HG02759 (cell line): ENCODE measurements at regions not wholly inside any gene's neighbourhood (a gene's known extent, or its start where the extent isn't known, plus 50 kb on each side); places are given as distances from the start of the nearest gene placed in this dataset.
"Not testable (repeated sequence)": the region's sequence is repeated elsewhere in the genome, so short reads cannot be mapped to it uniquely, and the experiment has no call there.

Source experiments
- ATAC-seq: cut with Tn5 transposase; IDR thresholded peaks from one replicate; pipeline ENCODE4 v1.9.1; 2021; ENCODE audit warnings: mild to moderate bottlenecking, moderate library complexity; ENCODE audit not compliant: unreplicated experiment

DNA sequence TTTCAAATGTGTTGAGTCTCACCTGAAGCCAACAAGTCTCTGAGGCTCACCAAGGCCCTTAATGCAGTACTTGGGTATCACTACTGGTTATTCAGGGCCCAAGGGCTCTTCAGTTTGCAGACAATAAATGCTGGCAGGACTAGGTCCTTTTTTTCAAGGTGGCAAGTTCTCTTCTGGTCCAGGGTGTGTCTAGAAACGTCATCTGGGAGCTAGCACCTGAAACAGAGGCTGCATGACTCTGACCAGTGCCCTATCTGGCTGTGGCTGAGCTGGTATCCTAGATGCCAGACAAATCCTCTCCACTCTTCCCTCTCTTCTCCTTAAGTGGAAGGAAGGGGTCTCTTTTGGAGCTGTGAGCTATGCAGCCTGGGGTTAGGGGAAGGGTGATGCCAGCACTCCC, 276.8 kb downstream of the PYDC2 start:
- ATAC-seq, result no peak

DNA sequence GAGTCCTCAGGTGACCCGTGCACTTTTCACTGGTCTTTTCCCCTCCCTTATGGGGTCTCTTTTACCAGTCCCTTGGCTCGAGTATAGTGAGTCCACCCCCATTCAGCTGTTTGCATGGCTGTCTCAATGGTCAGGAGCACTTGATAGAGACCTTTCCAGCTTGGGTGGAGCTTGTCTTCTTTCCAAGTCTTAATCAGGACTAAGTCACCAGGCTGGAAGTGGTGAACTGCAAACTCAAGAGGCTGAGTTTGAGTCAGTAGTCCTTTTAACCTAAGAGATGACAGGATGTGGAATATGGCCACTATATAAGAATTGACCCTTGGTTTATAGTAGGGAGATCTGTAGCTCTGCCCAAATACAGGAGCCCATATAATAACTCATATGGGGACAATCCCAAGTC, 279.7 kb downstream of the PYDC2 start:
- no peak for ATAC-seq

DNA sequence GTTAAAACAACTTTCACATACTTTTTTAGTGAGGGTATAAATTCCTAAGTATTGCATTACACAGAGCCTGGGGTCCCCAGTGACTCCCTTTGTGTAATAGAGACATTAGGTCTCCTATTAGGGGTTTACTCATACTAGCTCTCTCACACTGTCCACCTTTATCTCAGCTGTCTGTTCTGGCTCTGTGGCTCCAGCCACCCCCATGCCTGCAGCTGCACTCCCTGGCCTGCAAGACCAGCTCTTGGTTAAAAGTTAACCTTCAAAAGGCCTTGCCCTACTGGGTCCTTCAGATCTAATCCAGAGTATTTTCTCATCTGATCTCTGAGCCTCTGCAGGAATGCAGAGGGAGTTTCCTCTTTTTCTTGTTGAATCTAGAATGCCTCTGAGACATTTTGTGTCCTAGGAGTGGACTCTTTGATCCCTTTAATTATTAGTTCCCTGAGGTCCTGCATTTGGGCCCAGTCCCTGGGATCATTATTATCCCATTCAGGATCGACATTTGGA, 280.9 kb downstream of the PYDC2 start:
- ATAC-seq, result not testable (repeated sequence)

DNA sequence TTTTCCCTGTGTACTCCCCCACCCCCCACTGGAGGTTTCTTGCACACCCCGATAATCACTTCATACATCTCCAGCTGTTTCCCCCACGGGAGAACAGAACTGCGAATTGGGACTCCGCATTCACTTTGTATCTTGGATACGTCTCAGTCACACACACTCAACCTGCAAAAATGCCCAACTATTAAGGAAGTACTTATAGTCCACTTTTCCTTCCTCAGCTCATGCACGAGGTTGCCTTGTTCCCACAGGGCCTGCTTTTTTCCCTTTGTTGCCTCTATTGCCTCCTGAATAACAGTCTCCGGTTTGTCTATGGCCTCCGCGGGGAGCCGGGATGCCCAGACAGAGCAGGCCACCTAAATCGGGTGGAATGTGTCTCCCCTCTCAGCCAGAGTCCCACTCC, 282.3 kb downstream of the PYDC2 start:
- no peak for ATAC-seq

DNA sequence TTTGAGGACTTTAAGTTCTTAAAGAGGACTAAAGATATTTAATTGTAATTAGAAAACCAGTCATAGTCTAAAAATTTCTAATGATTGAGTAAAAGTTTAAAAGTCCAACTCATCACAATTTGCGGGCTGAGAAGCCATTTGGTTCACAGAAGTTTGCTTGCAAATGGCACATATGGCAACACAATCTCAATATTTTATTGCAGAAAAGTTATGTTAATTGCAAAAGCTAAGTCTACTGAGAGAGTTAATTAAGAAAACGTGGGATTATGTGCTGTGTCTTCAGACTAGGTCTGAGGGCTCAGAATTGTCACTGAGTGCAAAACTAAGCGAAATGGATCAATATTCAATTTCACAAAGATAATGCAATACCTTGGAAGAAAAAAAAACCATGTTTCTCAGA, 289.7 kb downstream of the PYDC2 start:
- no peak for ATAC-seq

DNA sequence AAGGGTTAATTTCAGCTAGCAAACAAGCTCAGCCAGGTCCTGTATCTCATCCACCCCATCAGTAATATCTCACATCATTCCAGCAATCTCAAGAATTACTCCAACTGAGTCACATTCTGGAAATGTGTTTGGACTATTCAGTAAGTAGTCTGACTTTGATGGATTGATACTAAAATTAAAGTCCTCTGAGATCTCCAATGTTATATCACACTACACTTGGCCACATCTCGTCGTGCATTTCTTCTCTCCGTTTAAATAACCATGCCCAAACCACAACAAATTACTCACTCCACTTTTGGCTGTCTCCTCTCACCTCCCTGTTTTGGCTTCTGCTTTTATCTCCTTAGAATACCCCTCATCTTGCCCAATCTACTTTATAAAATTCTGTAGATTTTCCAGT, 292.2 kb downstream of the PYDC2 start:
- ATAC-seq, result no peak

DNA sequence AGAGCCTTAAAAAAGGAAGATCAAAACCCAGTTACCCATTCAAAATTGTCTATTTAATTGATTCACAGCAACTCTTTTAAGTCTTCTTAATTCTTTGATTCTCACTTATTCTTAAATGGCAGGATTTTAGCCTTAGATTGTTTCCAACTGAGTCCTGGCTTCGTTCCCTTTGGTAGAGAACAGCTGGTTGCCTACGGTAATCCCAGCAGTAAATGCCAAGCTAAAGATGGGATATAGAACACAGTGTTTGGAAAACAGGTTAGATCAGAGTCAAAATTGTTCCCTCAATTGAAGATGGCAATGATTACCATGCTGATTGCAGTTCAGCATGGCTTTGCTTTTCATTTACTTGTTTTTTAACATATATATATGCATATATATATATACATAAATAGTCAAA, 300.9 kb downstream of the PYDC2 start:
- no peak for ATAC-seq

DNA sequence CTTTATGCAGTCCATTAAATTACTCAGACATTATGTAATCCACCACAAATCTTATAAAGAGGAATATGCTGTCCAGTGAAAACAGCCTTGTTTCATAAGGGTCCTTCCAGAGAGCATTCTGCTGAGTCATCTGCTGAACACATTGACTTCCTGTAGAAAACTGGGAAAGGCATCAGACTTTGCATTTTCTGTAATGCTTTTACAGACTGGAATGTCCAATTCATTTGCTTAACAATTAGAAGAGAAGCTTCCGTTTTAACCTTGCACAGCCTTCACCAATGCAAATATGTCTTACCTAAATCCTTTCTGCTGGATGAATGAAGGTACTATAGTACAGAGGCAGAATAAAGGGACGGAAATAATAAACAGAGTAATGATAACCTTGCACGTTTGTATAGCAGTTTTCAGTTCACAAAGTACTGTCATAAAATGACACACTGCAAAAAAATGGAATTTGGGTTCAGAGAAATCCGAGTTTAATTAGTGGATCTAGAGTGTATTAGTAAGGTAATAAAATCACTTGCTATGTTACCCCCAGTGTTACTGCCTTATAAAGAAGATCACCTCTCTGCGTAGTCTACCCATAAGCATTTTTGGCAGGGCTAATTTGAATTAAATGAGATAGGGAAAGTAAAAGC, 301.5 kb downstream of the PYDC2 start:
- no peak for ATAC-seq

DNA sequence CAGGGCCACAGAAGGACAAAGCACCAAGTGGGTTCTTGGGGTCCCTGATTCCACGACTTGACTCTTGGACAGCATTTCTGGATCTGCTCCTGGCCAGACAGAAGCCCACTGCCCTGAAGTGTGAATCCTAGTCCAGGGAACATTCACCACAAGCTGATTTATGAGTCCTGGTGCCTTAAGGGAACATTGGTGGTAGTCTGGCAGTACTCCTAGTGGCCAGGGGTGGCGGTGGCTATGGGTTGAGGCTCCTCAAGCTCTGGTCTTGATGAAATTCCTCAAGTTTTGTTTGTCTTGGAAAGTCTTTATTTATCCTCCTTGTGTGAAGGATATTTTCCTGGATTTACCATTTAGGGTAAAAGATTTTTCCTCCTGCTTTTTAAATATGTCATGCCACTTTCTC, 307.5 kb downstream of the PYDC2 start:
- no peak for ATAC-seq

DNA sequence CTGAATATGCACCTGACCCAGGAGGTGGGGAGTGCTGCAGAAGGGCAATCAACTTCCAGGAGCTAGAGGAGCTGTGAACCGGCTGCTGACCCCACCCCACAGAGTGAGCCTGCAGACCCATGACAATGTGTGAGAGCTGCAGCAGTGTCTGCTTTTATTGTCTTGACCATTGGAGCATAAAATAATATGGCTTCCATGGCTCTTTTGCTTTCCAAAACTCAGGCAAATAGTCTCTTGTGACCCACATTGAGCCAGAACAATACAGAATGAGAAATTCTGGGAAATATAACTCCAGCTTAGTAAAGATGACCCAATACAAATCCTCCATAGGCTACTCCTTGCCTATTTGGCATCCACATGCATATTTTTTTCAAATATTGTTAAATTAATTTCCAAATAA, 309.6 kb downstream of the PYDC2 start:
- no peak for ATAC-seq

DNA sequence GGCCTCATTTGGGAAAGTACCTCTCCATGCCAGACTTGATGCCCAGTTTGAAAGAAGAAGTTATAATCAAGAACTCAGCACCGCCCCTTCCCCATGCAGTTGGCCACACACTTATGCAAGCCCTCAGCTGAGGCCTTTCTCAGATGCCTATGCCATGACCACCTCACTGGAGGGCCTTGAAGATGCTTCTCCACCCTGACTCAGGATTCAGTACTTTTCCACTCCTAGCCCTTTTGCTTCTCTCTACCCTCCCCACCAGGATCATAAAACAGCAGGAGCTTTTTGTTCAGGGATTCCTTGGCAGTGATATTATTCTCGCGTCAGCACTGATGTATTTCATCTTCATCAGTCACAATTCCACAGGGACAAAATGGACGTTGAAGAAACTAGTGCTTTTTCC, 313.5 kb downstream of the PYDC2 start:
- ATAC-seq, result no peak

DNA sequence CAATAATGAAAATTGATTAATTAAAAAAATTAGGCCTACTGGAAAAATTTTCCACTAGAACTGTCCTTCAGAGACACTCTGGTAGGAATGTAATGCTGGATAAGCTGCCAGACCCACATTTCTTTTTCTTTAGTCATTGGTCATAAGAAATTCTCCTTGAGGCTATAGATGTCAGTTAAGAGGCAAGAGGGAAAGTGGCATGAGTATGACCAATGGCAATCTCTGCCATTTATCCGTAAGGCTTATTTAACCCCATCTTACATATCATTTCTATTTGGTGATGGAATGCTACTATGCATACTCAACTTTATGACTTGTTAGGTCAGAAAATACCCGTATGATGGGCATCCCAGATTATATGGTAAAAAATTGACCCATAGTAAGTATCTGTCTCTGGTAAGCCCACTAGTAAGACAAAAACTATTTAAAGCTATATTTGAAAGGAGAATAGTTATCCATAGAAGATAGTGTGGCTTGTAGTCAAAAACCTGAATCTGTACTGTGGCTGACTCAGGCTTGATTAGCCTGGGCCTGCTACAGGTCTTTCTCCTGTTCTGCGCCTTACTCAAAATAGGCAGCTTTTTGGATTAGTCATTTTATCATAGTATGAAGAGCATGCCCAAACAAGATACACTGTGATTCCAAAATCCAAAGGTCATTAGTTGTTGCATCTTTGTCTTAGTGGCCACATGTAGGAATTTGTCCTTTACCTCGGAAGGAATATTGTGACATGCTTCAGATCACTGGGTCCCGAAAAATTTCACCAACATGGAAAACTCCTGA, 314.7 kb downstream of the PYDC2 start:
- no peak for ATAC-seq

DNA sequence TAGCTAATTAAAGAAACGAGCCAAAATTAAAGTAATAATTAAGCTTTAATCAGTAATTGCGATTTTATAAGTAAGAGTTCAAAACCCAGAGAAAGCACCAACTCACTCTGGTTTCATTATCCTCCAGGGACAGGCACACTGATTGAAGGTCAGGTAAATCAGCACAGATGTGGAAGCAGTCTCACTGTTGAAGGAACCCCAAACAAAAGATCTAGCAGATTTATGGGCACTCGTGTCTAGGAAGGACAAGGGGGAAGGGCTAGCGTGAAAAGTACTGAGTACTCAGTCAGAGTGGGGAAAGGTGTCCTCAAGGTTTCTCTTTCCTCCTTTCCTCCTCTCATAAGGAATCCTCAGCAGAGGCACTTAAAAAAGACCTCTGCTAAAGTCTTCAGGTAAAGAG, 320.1 kb downstream of the PYDC2 start:
- no peak for ATAC-seq

DNA sequence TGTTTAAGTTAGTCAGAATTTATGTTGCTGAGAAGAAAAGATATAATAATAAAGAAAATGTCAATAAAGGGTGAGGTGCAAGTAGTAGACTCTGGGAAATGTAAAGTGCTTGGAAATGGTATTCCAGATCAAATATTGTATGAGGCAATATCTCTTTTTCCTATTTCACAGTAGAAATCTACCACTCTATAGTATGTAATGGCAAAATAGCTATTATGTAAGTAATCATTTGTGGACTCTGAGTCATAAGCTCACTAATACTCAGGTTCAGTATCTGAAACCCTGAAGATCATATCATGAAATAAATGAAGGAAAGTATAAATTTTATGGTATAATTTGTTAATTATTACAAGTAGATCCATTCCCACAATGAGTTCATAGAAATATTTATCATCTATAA, 322.1 kb downstream of the PYDC2 start:
- ATAC-seq, result no peak

DNA sequence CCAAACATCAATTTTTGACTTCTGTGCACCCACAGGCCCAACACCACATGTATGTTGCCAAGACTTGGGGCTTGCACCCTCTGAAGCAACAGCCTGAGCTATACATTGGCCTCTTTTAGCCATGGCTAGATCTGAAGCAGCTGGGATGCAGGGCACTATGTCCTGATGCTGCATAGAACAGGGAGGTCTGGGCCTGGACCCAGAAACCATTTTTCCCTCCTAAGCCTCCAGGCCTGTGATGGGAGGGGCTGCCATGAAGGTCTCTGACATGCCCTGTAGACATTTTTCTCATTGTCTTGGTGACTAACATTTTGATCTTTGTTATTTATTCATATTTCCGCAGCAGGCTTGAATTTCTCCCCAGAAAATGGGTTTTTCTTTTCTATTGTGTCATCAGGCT, 330.0 kb downstream of the PYDC2 start:
- no peak for ATAC-seq

DNA sequence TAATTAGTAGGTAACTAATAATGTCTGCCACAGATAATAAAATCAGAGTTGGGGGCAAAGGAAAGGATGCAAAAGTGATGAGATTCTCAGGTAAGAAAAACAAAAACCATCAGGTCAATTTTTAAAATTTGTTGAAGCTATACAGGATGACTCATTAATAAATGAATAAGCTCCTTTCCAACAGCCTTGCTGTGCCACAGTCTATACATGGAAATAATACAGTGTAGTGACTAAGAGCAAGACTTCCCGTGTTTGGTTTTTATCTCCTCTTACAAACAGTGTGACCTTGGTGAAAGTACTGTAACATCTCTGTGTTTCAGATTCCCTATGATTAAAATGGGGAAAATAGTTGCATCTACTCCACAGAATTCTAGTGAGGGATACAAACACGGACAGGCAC, 331.6 kb downstream of the PYDC2 start:
- no peak for ATAC-seq

DNA sequence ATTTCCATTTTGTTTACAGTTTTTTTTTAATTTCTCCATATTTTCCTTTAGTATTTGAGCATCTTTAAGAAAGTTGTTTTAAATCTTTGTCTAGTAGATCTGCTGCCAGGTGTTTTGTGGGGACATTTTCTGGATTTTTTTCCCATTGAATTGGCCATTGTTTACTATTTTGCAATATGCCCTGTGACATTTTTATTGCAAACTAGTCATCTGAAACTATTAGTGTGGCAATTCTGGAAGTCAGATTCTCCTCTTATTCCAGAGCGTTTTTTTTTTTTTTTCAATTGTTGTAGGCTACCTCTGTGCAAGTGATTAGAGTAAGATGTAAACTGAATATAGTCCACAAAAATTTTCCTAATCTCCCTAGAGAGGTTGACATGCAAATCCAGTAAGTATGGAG, 334.2 kb downstream of the PYDC2 start:
- no peak for ATAC-seq

DNA sequence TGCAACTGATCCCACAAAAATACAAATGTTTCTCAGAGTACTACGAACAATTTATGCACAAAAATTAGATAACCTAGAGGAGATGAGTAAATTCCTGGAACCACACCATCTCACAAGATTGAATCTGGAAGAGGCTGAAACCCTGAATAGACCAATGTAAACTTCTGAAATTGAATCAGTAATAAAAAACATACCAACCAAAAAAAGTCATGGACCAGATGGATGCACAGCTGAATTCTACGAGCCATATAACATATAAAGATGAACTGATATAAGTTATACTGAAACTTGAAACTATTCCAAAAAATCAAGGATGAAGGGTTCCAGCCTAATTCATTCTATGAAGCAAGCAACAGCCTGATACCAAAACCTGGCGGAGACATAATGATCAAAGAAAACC, 336.3 kb downstream of the PYDC2 start:
- ATAC-seq, result no peak

DNA sequence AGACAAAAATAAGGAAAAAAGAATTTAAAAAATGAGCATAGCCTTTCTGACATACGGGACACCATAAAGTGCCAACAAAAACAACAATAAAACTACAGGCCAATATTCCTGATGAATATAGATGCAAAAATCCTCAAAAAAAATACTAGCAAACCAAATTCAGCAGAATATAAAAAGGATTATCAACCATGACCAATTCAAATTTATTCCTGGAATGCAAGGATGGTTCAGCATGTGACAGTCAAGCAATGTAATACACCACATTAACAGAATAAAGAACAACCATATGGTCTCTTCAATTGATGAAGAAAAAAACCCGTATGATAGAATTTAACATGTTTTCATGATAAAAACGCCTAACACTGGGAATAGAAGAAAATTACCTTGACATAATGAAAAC, 341.7 kb downstream of the PYDC2 start:
- no peak for ATAC-seq

DNA sequence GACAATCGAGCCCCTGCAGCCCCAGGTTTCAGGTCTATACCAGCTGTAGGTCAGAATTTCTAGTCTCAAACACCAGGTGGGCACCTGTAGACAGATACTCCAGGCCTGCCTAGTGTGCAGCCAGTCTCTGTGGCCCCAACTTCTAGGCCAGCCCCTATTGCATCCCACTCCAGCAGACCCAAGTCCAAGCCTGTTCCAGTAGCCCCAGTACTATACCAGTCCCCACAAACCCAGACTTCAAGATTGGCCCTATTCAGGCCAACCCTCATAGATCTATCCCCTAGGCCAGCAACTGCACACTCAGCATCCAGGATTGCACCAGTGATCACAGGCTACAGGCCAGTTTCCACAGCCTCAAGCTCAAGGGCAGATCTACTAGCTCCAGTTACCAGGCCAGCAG, 344.0 kb downstream of the PYDC2 start:
- ATAC-seq, result no peak

DNA sequence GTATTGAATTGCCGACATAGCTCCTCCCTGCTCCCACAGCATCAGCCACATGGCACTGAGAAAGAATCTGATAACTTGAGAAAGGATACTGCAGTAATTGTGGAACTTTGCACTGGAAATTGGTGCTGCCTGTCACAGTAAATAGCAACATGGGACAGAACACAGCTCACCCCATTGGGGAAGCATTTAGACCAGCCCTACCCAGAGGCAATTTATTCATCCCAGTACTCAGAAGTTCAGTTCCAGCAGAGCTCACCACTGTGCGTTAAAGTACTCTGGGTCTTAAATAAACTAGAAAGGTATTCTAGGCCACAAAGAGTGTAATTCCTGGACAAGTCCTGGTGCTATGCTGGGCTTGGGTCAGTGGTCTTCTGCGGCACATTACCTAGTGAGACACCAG, 347.1 kb downstream of the PYDC2 start:
- no peak for ATAC-seq

DNA sequence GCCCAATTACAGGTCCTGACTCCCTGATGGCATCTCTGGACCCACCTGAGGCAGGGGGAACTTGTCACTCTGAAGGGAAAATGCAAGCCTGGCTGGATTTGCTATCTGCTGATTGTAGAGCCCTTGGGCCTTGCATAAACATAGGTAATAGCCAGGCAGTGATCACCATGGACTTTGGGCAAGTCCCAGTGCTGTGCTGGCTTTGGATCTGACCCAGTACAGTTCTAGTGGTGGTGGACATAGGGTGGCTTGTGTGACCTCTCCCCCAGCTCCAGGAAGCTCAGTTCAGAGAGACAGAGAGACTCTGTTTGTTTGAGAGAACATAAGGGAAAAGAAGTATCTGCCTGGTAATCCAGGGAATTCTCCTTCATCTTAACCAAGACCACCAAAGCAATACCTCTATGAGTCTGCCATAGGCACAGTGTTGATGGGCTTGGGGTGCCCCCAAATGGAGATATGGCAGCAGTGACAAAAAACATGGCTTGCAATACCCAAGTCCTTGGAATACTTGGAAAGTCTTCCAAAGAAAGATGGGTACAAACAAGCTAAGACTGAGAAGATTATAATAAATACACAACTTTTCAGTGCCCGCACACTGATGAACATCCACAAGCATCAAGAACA, 348.5 kb downstream of the PYDC2 start:
- no peak for ATAC-seq
